ENCODE measurements at regions not wholly inside any gene's neighbourhood (a gene's known extent, or its start where the extent isn't known, plus 50 kb on each side); places are given as distances from the start of the nearest gene placed in this dataset.

DNA sequence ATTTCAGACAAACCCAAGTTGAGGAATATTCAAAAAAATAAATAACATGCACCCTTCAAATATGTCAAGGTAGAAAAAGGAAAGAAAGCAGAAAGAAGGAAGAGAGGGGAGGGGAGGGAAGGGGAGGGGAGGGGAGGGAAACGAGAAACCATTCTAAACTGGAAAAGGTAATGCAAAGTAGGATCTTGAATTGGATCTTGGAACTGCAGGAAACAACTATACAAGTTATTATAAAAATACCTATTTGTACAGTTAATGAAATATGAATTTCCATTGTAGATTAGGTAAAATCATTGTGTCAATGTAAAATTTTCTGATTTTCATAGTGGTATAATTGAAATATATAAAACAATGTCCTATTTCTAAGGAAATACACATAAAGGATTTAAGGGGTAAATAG lies 668.4 kb downstream of the FAT4 start:
- DNase-seq (ENCODE audit: low read depth, low spot score): no peak
- Histone ChIP-seq H3K4me1 (ENCODE audit: control insufficient read depth, extremely low read depth, insufficient read depth, low read length) (peaks cover 4% of the 10 kb centered on the region), H3K9me1 (replicated peaks; ENCODE audit: control insufficient read depth, extremely low read depth, insufficient read depth, low read length) (no peaks in the 10 kb centered on the region), H3K4me2 (ENCODE audit: insufficient read depth, low read length) (no peak overlapping the region), H4K20me1 (replicated peaks; ENCODE audit: control insufficient read depth, extremely low read depth, insufficient read depth, low read length) (no peaks in the 10 kb centered on the region), H3K9ac (replicated peaks; ENCODE audit: extremely low read depth, insufficient read depth, low read length) (no peak overlapping the region), H3K36me3 (ENCODE audit: control insufficient read depth in 2 of 2, extremely low read depth in 1 of 2, insufficient read depth in 2 of 2, low read length in 2 of 2) (no peaks in the 10 kb centered on the region), H3K27ac (ENCODE audit: insufficient read depth, low read depth, low read length) (no peak overlapping the region), H3K79me2 (ENCODE audit: control insufficient read depth, insufficient read depth, low read length) (no peaks in the 10 kb centered on the region), H3K9me3 (replicated peaks; ENCODE audit: control insufficient read depth, insufficient read depth, low read length) (no peaks in the 10 kb centered on the region), H2AFZ (ENCODE audit: low read depth, low read length) (no peak overlapping the region), H3K27me3 (ENCODE audit: control insufficient read depth in 2 of 2, insufficient read depth in 2 of 2, low read length in 2 of 2) (no peaks in the 10 kb centered on the region), H3K4me3 (replicated peaks in 1 of 3; ENCODE audit: insufficient read depth in 1 of 3, low read depth in 1 of 3, low read length in 3 of 3) (no peak overlapping the region)
- dilution Hi-C loops (cut with MboI; ENCODE audit: extremely low pct_ligation_motif_present, low sequenced_read_pairs) (no loop called here), intact Hi-C loops (cut with micrococcal nuclease) (no loop called here)
- FAIRE-seq: no peak
- BruUV-seq (replicated peaks): no TSS peak
- ChIA-PET CTCF (no interaction called here), POLR2A (no interaction called here)
- no peak for TF ChIP-seq JUN (IDR thresholded peaks at IDR 0.05; ENCODE audit: borderline replicate concordance, insufficient read depth, insufficient read length, low read depth)
- no peak for TF ChIP-seq POLR2AphosphoS5 (IDR thresholded peaks at IDR 0.05; ENCODE audit: insufficient read depth, low read depth, low read length)
- no peak for TF ChIP-seq FOS (IDR thresholded peaks at IDR 0.05; ENCODE audit: borderline replicate concordance, insufficient read depth, low read length)
- TF ChIP-seq GATA2 (IDR thresholded peaks at IDR 0.05; ENCODE audit: insufficient read depth, insufficient read length, low read depth, low read length): no peak
- no peak for TF ChIP-seq MYC (IDR thresholded peaks at IDR 0.05; ENCODE audit: low read depth, low read length)
- TF ChIP-seq, protein P1, sequence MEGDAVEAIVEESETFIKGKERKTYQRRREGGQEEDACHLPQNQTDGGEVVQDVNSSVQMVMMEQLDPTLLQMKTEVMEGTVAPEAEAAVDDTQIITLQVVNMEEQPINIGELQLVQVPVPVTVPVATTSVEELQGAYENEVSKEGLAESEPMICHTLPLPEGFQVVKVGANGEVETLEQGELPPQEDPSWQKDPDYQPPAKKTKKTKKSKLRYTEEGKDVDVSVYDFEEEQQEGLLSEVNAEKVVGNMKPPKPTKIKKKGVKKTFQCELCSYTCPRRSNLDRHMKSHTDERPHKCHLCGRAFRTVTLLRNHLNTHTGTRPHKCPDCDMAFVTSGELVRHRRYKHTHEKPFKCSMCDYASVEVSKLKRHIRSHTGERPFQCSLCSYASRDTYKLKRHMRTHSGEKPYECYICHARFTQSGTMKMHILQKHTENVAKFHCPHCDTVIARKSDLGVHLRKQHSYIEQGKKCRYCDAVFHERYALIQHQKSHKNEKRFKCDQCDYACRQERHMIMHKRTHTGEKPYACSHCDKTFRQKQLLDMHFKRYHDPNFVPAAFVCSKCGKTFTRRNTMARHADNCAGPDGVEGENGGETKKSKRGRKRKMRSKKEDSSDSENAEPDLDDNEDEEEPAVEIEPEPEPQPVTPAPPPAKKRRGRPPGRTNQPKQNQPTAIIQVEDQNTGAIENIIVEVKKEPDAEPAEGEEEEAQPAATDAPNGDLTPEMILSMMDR (IDR thresholded peaks at IDR 0.05; ENCODE audit: extremely low read depth in 1 of 2, insufficient read depth in 1 of 2, low read depth in 1 of 2, low read length in 2 of 2): no peak
- no peak for TF ChIP-seq POLR2A (IDR thresholded peaks at IDR 0.05; ENCODE audit: low read depth, low read length)
- TF ChIP-seq, protein P2, sequence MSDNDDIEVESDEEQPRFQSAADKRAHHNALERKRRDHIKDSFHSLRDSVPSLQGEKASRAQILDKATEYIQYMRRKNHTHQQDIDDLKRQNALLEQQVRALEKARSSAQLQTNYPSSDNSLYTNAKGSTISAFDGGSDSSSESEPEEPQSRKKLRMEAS (IDR thresholded peaks at IDR 0.05; ENCODE audit: insufficient read depth, insufficient read length): no peak
- no peak for TF ChIP-seq EZH2 (IDR thresholded peaks at IDR 0.05; ENCODE audit: borderline replicate concordance, low read depth, low read length, severe bottlenecking)
